Activated CD8-positive, alpha-beta T cell treated with anti-CD3 and anti-CD28 coated beads for 36 hours (primary cell): ENCODE measurements at regions not wholly inside any gene's neighbourhood (a gene's known extent, or its start where the extent isn't known, plus 50 kb on each side); places are given as distances from the start of the nearest gene placed in this dataset.

ENCODE experiments used
- ATAC-seq: fragments of 200-7000 bp; cut with Tn5 transposase; one replicate; pipeline ENCODE4 v1.10.0; 2021; ENCODE audit warnings: mild to moderate bottlenecking, moderate library complexity
- CTCF ChIA-PET: fragments of 350-600 bp; sonication (Branson Sonifier 250); formaldehyde crosslinking; loops from one replicate; lab custom pipeline; 2021; ENCODE audit warnings: antibody characterized with exemption; lab: Charles Lee
- POLR2A ChIA-PET: fragments of 350-600 bp; sonication (Branson Sonifier 250); formaldehyde crosslinking; loops from one replicate; lab custom pipeline; 2021; ENCODE audit warnings: antibody characterized with exemption; lab: Charles Lee
- DNase-seq: peaks from one replicate; pipeline ENCODE4 v3.0.0-alpha.2; 2020
- H3K27ac Mint-ChIP-seq: one replicate; pipeline ENCODE4 v1.8.0; 2021; ENCODE audit warnings: mild to moderate bottlenecking, mixed read lengths
- H3K27me3 Mint-ChIP-seq: one replicate; pipeline ENCODE4 v1.8.0; 2021; ENCODE audit warnings: mixed read lengths
- H3K36me3 Mint-ChIP-seq: one replicate; pipeline ENCODE4 v1.8.0; 2021; ENCODE audit warnings: low read depth, mixed read lengths
- H3K4me1 Mint-ChIP-seq: one replicate; pipeline ENCODE4 v1.8.0; 2021; ENCODE audit warnings: low read depth, mixed read lengths
- H3K4me3 Mint-ChIP-seq: one replicate; pipeline ENCODE4 v1.8.0; 2021; ENCODE audit warnings: mild to moderate bottlenecking, moderate library complexity, mixed read lengths
- H3K9me3 Mint-ChIP-seq: one replicate; pipeline ENCODE4 v1.8.0; 2021; ENCODE audit warnings: mixed read lengths
- CTCF ChIP-seq: fragments of 200-600 bp; IDR thresholded peaks from one replicate; pipeline ENCODE4 v1.8.0; 2022; ENCODE audit warnings: antibody characterized with exemption, mild to moderate bottlenecking
- intact Hi-C: fragments of 100-400 bp; cut with micrococcal nuclease; formaldehyde crosslinking; loops from one replicate; pipeline ENCODE4 v1.10.0; 2022

GRCh38 chr16:77057161-77057774 is 133.7 kb upstream of the MON1B start:
- DNase-seq (no peak), ATAC-seq (no peak)
- Mint-ChIP-seq H3K9me3 (peaks cover 5% of the 10 kb centered on the region), H3K27ac (no peak overlapping the region), H3K4me1 (no peaks in the 10 kb centered on the region), H3K4me3 (no peak overlapping the region), H3K36me3 (no peaks in the 10 kb centered on the region), H3K27me3 (peaks cover 2% of the 10 kb centered on the region)
- ChIA-PET POLR2A (interaction anchor here (0.7 kb wide), 1 partner anchor 1474 kb away, joined by 4 read pairs; no protein-coding TSS in a partner anchor), CTCF (interaction anchor here (1.0 kb wide), 1 partner anchor 33 kb away, joined by 3 read pairs; no protein-coding TSS in a partner anchor)
- intact Hi-C loops = no loop called here
- TF ChIP-seq CTCF = no peak

GRCh38 chr16:77059446-77059845 is 131.5 kb upstream of the MON1B start:
- Mint-ChIP-seq H3K27ac (no peak overlapping the region), H3K9me3 (peaks cover 5% of the 10 kb centered on the region)
- POLR2A ChIA-PET = no interaction called here

GRCh38 chr16:77060614-77061013 is 130.4 kb upstream of the MON1B start:
- Mint-ChIP-seq H3K27ac (no peak overlapping the region), H3K4me1 (no peaks in the 10 kb centered on the region), H3K36me3 (no peaks in the 10 kb centered on the region), H3K4me3 (no peak overlapping the region), H3K9me3 (peaks cover 4% of the 10 kb centered on the region), H3K27me3 (peaks cover 2% of the 10 kb centered on the region)
- TF ChIP-seq CTCF = no peak
- ATAC-seq (no peak), DNase-seq (no peak)
- CTCF ChIA-PET = interaction anchor here (1.1 kb wide), 1 partner anchor 111 kb away, joined by 4 read pairs; no protein-coding TSS in a partner anchor
- POLR2A ChIA-PET = no interaction called here
- intact Hi-C loops = no loop called here

More at GRCh38 chr16:77059446-77059845, 131.5 kb upstream of the MON1B start:
- TF ChIP-seq CTCF = no peak
- H3K4me3 Mint-ChIP-seq = no peak overlapping the region
- peaks cover 2% of the 10 kb centered on the region for H3K27me3 Mint-ChIP-seq
- no peaks in the 10 kb centered on the region for H3K4me1 Mint-ChIP-seq
- CTCF ChIA-PET = no interaction called here
- no peaks in the 10 kb centered on the region for H3K36me3 Mint-ChIP-seq
- ATAC-seq = no peak
- no peak for DNase-seq
- intact Hi-C loops = no loop called here

- H3K27ac Mint-ChIP-seq = no peak overlapping the region
- no peaks in the 10 kb centered on the region for H3K9me3 Mint-ChIP-seq
- ATAC-seq = no peak
- CTCF ChIA-PET = interaction anchor here (1.8 kb wide), 1 partner anchor 107 kb away, joined by 4 read pairs; no protein-coding TSS in a partner anchor
- intact Hi-C loops = no loop called here
- H3K4me3 Mint-ChIP-seq = no peak overlapping the region
- TF ChIP-seq CTCF = no peak
- no peaks in the 10 kb centered on the region for H3K36me3 Mint-ChIP-seq
- no peak for DNase-seq
- H3K27me3 Mint-ChIP-seq = peaks cover 7% of the 10 kb centered on the region
- POLR2A ChIA-PET = interaction anchor here (0.6 kb wide), 1 partner anchor 89 kb away, joined by 3 read pairs; no protein-coding TSS in a partner anchor
- no peaks in the 10 kb centered on the region for H3K4me1 Mint-ChIP-seq
Observed at GRCh38 chr16:77062878-77063675, 127.9 kb upstream of the MON1B start.

- no peak overlapping the region for H3K27ac Mint-ChIP-seq
- no peaks in the 10 kb centered on the region for H3K4me1 Mint-ChIP-seq
- ChIA-PET CTCF (interaction anchor here (1.8 kb wide), 1 partner anchor 107 kb away, joined by 4 read pairs; no protein-coding TSS in a partner anchor), POLR2A (no interaction called here)
- no peaks in the 10 kb centered on the region for H3K9me3 Mint-ChIP-seq
- H3K36me3 Mint-ChIP-seq = no peaks in the 10 kb centered on the region
- ATAC-seq = no peak
- H3K27me3 Mint-ChIP-seq = peaks cover 7% of the 10 kb centered on the region
- intact Hi-C loops = no loop called here
- no peak overlapping the region for H3K4me3 Mint-ChIP-seq
- no peak for DNase-seq
- TF ChIP-seq CTCF = no peak
Observed at GRCh38 chr16:77063676-77064016, 127.3 kb upstream of the MON1B start.
